Right atrium auricular region (tissue), 2 donors: ENCODE measurements at regions not wholly inside any gene's neighbourhood (a gene's known extent, or its start where the extent isn't known, plus 50 kb on each side); places are given as distances from the start of the nearest gene placed in this dataset.

Source experiments
- DNase-seq: peaks from one replicate; pipeline ENCODE4 v3.0.0-alpha.2; 2019; ENCODE audit warnings: low spot score
- H3K27ac ChIP-seq, 2 donors: fragments of 200-600 bp; sonication (generic); 1 replicate in 1 of 2; 2 replicates in 1 of 2; pipeline ENCODE4 v1.5.1; 2016 to 2019
- H3K27me3 ChIP-seq, 2 donors: fragments of 200-600 bp; sonication (generic); one replicate each; pipeline versions ENCODE4 v1.5.1 to v1.6.0; 2017 to 2019
- H3K36me3 ChIP-seq: fragments of 200-600 bp; sonication (generic); one replicate; pipeline ENCODE4 v1.5.1; 2016
- H3K4me1 ChIP-seq, 2 donors: fragments of 200-600 bp; sonication (generic); one replicate each; pipeline versions ENCODE4 v1.5.1 to v1.6.0; 2017 to 2019
- H3K4me3 ChIP-seq, 2 donors: fragments of 200-600 bp; sonication (generic); 1 replicate in 1 of 2; 2 replicates in 1 of 2; pipeline ENCODE4 v1.5.1; 2017 to 2019; ENCODE audit warnings: mild to moderate bottlenecking in 1 of 2, moderate library complexity in 1 of 2
- H3K9me3 ChIP-seq, 2 donors: fragments of 200-600 bp; sonication (generic); one replicate each; pipeline ENCODE4 v1.5.1; 2019
- CTCF ChIP-seq, 2 donors: fragments of 200-600 bp; sonication (generic); IDR thresholded peaks; one replicate each; pipeline ENCODE4 v1.5.1; 2019; ENCODE audit warnings: antibody characterized with exemption in 2 of 2

GRCh38 chrX:9317176-9317575 lies 147.7 kb upstream of the TBL1X start:
- TF ChIP-seq CTCF (IDR thresholded peaks at IDR 0.05) = no peak
- DNase-seq = no peak
- no peaks in the 10 kb centered on the region for H3K36me3 ChIP-seq
- H3K27ac ChIP-seq = no peak overlapping the region
- no peaks in the 10 kb centered on the region for H3K9me3 ChIP-seq
- H3K4me3 ChIP-seq = no peak overlapping the region
- H3K4me1 ChIP-seq = no peaks in the 10 kb centered on the region
- no peaks in the 10 kb centered on the region for H3K27me3 ChIP-seq

- no peak for TF ChIP-seq CTCF (IDR thresholded peaks at IDR 0.05)
- Histone ChIP-seq H3K36me3 (no peaks in the 10 kb centered on the region), H3K27ac (no peak overlapping the region), H3K4me3 (no peak overlapping the region), H3K9me3 (no peaks in the 10 kb centered on the region), H3K4me1 (no peaks in the 10 kb centered on the region), H3K27me3 (no peaks in the 10 kb centered on the region)
- no peak for DNase-seq
These were observed 146.6 kb upstream of the TBL1X start for GRCh38 chrX:9318213-9318612.

GRCh38 chrX:9318766-9319165 lies 146.1 kb upstream of the TBL1X start:
- no peak overlapping the region for H3K27ac ChIP-seq
- no peak for TF ChIP-seq CTCF (IDR thresholded peaks at IDR 0.05)
- H3K27me3 ChIP-seq = no peaks in the 10 kb centered on the region
- no peaks in the 10 kb centered on the region for H3K9me3 ChIP-seq
- no peak overlapping the region for H3K4me3 ChIP-seq
- no peak for DNase-seq
- no peaks in the 10 kb centered on the region for H3K4me1 ChIP-seq
- H3K36me3 ChIP-seq = no peaks in the 10 kb centered on the region

- TF ChIP-seq CTCF (IDR thresholded peaks at IDR 0.05) = no peak
- H3K4me1 ChIP-seq = no peaks in the 10 kb centered on the region
- no peak overlapping the region for H3K4me3 ChIP-seq
- H3K9me3 ChIP-seq = no peaks in the 10 kb centered on the region
- no peak overlapping the region for H3K27ac ChIP-seq
- no peak for DNase-seq
- no peaks in the 10 kb centered on the region for H3K36me3 ChIP-seq
- H3K27me3 ChIP-seq = no peaks in the 10 kb centered on the region
These were observed 143.9 kb upstream of the TBL1X start for GRCh38 chrX:9320940-9321339.

- Histone ChIP-seq H3K27me3 (no peaks in the 10 kb centered on the region), H3K36me3 (no peaks in the 10 kb centered on the region), H3K9me3 (no peaks in the 10 kb centered on the region), H3K4me1 (no peaks in the 10 kb centered on the region), H3K27ac (no peak overlapping the region), H3K4me3 (no peak overlapping the region)
- no peak for DNase-seq
- no peak for TF ChIP-seq CTCF (IDR thresholded peaks at IDR 0.05)
These were observed 140.2 kb upstream of the TBL1X start for GRCh38 chrX:9324676-9325075.

GRCh38 chrX:9326369-9326768 lies 138.5 kb upstream of the TBL1X start:
- Histone ChIP-seq H3K9me3 (no peaks in the 10 kb centered on the region), H3K36me3 (no peaks in the 10 kb centered on the region), H3K4me3 (no peak overlapping the region), H3K27me3 (no peaks in the 10 kb centered on the region), H3K27ac (no peak overlapping the region), H3K4me1 (no peaks in the 10 kb centered on the region)
- no peak for TF ChIP-seq CTCF (IDR thresholded peaks at IDR 0.05)
- no peak for DNase-seq
